GM21786 (cell line): ENCODE measurements at regions not wholly inside any gene's neighbourhood (a gene's known extent, or its start where the extent isn't known, plus 50 kb on each side); places are given as distances from the start of the nearest gene placed in this dataset.

ENCODE experiments used
- ATAC-seq: cut with Tn5 transposase; IDR thresholded peaks from one replicate; pipeline ENCODE4 v1.9.1; 2021; ENCODE audit not compliant: unreplicated experiment

GRCh38 chr2:2564300-2565078, 233.4 kb upstream of the MYT1L start:
- no peak for ATAC-seq

GRCh38 chr2:2563309-2563860, 232.3 kb upstream of the MYT1L start:
- ATAC-seq = no peak

GRCh38 chr2:2562867-2563266, 231.8 kb upstream of the MYT1L start:
- ATAC-seq = no peak

- no peak for ATAC-seq
Observed at GRCh38 chr2:2561346-2562095, 230.4 kb upstream of the MYT1L start.

GRCh38 chr2:2560374-2561015, 229.4 kb upstream of the MYT1L start:
- ATAC-seq = no peak

GRCh38 chr2:2558476-2558875, 227.4 kb upstream of the MYT1L start:
- ATAC-seq = no peak

- ATAC-seq = no peak
Observed at GRCh38 chr2:2557475-2557874, 226.4 kb upstream of the MYT1L start.

- no peak for ATAC-seq
Observed at GRCh38 chr2:2550856-2551255, 219.8 kb upstream of the MYT1L start.

GRCh38 chr2:2547911-2548310, 216.8 kb upstream of the MYT1L start:
- ATAC-seq = no peak

GRCh38 chr2:2547451-2547850, 216.4 kb upstream of the MYT1L start:
- ATAC-seq = no peak

GRCh38 chr2:2546046-2546445, 215.0 kb upstream of the MYT1L start:
- no peak for ATAC-seq

- ATAC-seq = no peak
Observed at GRCh38 chr2:2542966-2543611, 212.0 kb upstream of the MYT1L start.

GRCh38 chr2:2542316-2542715, 211.2 kb upstream of the MYT1L start:
- no peak for ATAC-seq

GRCh38 chr2:2540406-2540805, 209.3 kb upstream of the MYT1L start:
- ATAC-seq = no peak

GRCh38 chr2:2536416-2537056, 205.5 kb upstream of the MYT1L start:
- ATAC-seq = no peak

- ATAC-seq = no peak
Observed at GRCh38 chr2:2530334-2530733, 199.3 kb upstream of the MYT1L start.

- no peak for ATAC-seq
Observed at GRCh38 chr2:2528846-2529245, 197.8 kb upstream of the MYT1L start.

GRCh38 chr2:2527148-2527547, 196.1 kb upstream of the MYT1L start:
- ATAC-seq = no peak

GRCh38 chr2:2524348-2524941, 193.4 kb upstream of the MYT1L start:
- ATAC-seq = no peak
